WI38 (cell line): ENCODE measurements at regions not wholly inside any gene's neighbourhood (a gene's known extent, or its start where the extent isn't known, plus 50 kb on each side); places are given as distances from the start of the nearest gene placed in this dataset.

Experiments
- H3K4me3 ChIP-seq: 2 replicates; pipeline ENCODE4 v1.5.1; 2011; ENCODE audit warnings: low read depth, mild to moderate bottlenecking, control low read depth, low read length
- CTCF ChIP-seq: IDR thresholded peaks from 2 replicates; pipeline ENCODE4 v1.5.1; 2012; ENCODE audit warnings: low read depth, mild to moderate bottlenecking, control low read depth, low read length

- H3K4me3 ChIP-seq = no peak overlapping the region
- TF ChIP-seq CTCF = no peak
Measured at GRCh38 chr12:105943525-105943924, 195.2 kb downstream of the NUAK1 start.

GRCh38 chr12:105944628-105945027 lies 194.1 kb downstream of the NUAK1 start:
- no peak for TF ChIP-seq CTCF
- H3K4me3 ChIP-seq = no peak overlapping the region

- no peak for TF ChIP-seq CTCF
- no peak overlapping the region for H3K4me3 ChIP-seq
Measured at GRCh38 chr12:105945880-105946279, 192.9 kb downstream of the NUAK1 start.

GRCh38 chr12:105946493-105946901 lies 192.3 kb downstream of the NUAK1 start:
- no peak overlapping the region for H3K4me3 ChIP-seq
- TF ChIP-seq CTCF = no peak

GRCh38 chr12:105947906-105948305 lies 190.8 kb downstream of the NUAK1 start:
- no peak for TF ChIP-seq CTCF
- no peak overlapping the region for H3K4me3 ChIP-seq

GRCh38 chr12:105948331-105948730 lies 190.4 kb downstream of the NUAK1 start:
- TF ChIP-seq CTCF = no peak
- no peak overlapping the region for H3K4me3 ChIP-seq

GRCh38 chr12:105949391-105949790 lies 189.4 kb downstream of the NUAK1 start:
- H3K4me3 ChIP-seq = no peak overlapping the region
- no peak for TF ChIP-seq CTCF
